GM19455 (cell line): ENCODE measurements at regions not wholly inside any gene's neighbourhood (a gene's known extent, or its start where the extent isn't known, plus 50 kb on each side); places are given as distances from the start of the nearest gene placed in this dataset.
"Not testable (repeated sequence)": the region's sequence is repeated elsewhere in the genome, so short reads cannot be mapped to it uniquely, and the experiment has no call there.

Source experiments
- ATAC-seq: cut with Tn5 transposase; IDR thresholded peaks from one replicate; pipeline ENCODE4 v1.9.1; 2021; ENCODE audit not compliant: unreplicated experiment

- ATAC-seq, result no peak
Observed at GRCh38 chr3:101913168-101913567, 63.9 kb downstream of the NFKBIZ start.

GRCh38 chr3:101917761-101918160, 68.4 kb downstream of the NFKBIZ start:
- ATAC-seq, result not testable (repeated sequence)

GRCh38 chr3:101922151-101922725, 72.9 kb downstream of the NFKBIZ start:
- not testable (repeated sequence) for ATAC-seq

DNA sequence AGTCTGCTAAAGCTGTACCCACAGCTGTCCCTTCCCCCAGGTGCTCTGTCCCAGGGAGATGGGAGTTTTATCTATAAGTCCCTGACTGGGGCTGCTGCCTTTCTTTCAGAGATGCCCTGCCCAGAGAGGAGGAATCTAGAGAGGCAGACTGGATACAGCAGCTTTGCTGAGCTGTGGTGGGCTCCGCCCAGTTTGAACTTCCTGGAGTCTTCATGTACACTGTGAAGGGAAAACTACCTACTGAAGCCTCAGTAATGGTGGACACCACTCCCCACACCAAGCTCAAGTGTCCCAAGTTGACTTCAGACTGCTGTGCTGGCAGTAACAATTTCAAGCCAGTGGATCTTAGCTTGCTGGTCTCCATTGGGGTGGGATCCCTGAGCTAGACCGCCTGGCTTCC, 75.3 kb downstream of the NFKBIZ start:
- ATAC-seq, result not testable (repeated sequence)

- ATAC-seq, result not testable (repeated sequence)
Observed at GRCh38 chr3:101925124-101925523, 75.8 kb downstream of the NFKBIZ start.

DNA sequence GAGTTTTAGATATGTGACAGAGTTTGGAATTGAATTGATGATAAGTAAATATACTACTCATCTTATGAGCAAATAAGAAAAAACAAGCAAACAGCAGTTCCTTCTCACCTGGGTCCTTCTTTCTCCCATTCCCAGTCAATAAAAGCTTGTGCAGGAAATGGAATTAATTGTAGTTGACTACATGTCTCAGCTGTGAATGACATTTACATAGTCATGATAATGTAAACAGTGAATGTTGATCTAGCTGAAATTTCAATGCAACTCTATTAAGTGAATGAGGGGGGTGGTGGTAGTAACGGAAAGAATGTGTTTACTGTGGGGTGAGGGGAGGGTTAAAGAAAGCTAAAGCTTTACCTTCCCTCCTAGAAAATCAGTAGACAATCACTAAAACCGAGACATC, 76.2 kb downstream of the NFKBIZ start:
- ATAC-seq, result no peak

DNA sequence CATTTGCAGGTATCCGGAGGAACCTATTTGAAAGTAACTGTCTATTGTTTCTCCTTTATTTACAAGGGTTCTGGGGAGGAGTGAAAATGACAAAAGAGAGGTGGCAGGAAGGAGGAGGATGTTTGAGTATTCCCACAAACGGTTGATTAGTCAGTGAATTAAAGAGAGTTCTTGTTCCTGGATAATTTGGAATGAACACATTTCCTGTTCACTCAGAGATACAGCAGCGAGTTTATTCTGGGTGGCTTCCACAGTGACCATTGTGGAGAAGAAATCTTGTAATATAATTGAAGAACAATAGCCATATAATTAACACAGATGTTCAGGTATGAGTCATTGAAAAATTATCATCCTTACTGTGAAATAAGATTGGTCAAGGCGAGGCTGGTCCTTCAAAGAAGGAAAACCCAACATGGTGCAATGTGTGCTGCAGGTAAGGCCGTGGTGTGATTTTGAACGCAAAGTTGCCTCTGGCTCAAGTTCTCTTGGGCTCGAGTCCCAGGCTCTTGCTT, 77.3 kb downstream of the NFKBIZ start:
- ATAC-seq, result no peak

- ATAC-seq, result no peak
Observed at GRCh38 chr3:101928890-101929289, 79.6 kb downstream of the NFKBIZ start.

DNA sequence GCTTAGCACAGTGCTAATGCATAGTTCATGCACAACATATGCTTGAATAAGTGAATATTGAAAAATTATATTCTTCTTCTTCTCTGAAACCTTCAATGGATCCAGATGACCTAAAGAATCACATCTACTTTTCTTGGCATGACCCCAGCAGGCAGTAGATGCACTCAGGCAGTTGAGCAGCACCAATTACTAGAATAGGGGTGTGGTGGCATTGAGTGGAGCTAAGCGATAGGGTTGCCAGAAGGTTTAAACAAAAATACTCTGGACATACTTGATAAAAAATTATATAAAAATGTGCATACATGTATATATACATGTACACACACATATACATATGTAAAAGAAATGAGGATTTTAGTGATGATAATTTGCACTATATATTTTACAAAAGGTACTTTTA, 81.8 kb downstream of the NFKBIZ start:
- ATAC-seq, result no peak

DNA sequence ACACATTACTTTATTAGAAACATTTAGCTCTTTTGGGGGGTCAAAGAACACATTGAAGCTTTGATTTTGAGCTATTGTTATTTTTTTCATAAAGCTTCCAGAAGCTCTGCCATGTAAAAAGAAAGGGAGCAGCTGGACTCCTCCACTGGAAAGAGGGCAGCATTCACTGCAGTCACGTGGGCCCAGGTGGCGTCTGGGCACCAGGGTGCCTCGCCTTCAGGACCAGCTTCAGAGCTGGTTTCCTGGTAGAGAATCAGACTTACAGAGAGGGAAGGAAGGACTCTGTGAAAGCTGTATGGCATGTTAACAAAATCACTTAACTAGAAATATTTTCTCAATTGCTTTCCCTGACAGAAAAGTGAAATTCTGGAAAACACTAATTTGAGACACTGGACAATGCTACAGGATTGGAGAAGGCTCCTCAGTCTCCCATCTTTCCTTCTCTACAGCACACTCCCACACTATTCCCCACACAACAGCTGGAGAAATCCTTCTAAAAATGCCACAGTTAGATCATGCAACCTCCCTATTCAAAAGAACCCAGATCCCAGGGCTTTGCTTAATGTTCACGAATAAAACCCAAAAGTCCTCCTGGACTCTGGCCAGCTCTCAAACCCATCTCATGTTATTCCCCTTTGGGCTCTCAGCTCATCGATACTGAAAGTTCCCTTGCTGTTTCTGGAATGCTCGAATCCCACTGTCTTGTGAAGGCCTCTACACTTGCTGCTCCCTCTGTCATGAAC, 83.2 kb downstream of the NFKBIZ start:
- no peak for ATAC-seq

DNA sequence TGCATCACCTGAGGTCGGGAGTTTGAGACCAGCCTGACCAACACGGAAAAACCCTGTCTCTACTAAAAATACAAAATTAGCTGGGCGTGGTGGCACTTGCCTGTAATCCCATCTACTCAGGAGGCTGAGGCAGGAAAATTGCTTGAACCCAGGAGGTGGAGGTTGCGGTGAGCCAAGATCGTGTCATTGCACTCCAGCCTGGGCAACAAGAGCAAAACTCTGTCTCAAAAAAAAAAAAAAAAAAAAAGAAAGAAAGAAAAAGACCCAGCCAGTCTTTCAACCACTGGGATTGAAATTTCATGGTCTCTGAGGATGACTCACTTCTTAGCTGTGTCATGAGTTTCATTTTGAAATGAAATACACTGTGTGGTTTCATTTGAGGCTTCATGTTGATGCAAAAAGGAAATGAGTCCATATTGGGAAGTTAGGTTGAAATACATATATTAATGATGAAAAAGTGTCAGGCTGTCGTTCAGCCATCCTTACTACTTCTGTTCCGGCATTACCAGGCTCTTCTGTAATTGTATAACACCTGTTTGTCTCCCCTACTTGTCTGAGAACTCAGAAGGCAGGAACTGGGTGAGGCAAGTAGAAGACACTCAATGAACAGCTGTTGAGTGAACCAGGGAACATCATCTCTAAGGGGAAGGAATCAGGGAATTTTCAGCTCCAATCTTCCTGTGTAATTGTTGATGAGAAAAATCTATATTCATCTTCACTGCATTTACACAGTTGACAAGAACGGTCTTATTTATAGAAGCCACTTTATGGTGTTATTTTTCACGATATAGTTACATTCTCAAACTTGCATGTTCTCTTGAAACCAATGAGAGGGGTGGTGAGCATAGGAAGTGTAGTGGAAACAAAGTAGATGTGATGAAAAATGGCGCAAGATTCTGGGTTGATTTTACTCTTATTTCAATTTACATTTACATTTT, 87.4 kb downstream of the NFKBIZ start:
- ATAC-seq, result peak; percentile 96

DNA sequence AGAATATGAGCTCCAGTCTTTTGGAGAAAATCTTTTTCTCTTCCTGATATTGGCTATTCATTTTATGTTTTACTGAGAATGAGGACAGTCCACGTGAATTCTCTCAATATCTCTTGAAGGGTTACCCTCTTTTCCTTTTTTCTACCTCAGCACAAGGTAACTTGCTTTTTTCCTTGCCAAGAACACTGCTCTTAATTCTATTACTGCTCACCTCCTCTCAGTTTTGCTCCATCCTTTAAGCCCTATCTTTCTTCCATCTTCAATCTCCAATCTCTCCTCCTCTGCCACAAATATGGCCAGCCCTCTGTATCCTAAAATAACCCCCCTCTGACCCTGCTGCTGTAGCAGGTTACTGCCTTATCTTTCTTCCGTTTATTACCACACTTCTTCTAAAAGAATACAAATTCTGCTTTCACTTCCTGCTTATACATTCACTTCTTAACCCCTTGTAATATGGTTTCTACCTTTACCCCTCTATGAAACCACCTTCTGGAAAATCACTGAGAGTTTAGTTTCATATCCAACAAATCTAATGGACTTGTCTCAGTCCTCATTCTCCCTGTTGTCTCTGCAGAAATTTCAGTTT, 89.0 kb downstream of the NFKBIZ start:
- peak; percentile 52 for ATAC-seq

DNA sequence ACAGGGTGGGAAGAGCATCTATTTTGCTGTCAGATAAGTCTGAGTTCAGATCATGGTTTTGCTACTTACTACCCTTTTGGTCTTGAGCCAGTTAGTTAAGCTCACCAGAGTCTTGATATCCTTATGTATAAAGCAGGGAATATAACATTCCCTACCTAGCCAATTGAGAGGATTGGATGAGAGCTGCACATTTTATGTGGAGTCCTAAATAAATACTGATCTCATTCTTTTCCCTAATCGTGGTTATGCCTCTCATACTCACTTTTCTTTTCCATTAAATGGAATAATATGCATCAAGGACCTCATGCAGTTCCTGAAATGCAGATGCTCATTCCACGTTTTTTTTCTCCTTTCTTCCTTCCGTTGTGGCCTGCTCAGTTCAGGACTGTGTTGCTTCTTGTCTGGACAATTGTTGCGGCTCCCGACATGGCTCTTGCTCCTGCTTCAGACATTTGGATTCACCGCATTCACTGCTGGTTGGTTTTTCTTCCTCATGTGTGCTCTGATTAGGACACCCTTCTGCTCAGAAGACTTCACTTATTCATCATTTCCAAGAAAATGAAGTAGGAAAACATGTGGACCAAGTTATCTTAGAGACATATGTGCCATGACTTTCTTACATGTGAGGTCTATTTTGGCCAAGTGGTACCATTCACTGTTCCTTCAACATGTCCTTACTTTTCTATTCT, 90.2 kb downstream of the NFKBIZ start:
- ATAC-seq, result no peak

DNA sequence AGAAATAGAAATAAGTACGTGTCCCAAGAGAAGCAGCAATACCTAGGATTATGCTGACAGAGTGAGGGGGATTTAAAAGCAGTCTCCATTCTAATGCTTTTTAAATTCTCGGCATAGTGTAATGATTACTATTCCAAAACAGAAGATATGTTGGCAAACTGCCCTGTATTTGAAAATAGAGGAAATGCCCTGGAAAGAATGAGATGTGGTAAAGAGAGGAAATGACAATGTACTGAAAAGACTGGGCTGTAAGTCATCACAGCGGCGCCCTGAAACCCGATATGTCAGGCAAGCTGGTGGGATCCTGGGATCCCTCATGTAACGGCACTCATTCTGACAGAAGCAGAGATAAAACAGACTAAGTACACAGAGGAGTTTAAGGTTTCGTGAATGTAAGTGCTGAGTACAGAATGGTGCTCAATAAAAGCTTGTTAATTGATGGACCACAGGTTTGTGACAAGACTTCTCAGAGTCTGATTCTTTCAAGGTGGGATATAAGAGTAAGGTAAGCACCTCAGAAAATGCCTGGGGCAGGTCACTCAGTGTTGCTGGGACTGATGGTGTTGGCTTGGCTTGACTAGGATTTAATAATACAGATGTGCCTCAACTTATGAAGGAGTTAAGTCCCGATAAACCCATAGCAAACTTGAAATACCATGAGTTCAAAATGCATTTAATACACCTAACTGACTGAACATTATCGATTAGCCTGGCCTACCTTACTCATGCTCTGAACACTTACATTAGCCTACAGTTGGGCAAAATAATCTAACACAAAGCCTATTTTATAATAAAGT, 91.4 kb downstream of the NFKBIZ start:
- no peak for ATAC-seq

GRCh38 chr3:101941318-101942040, 92.2 kb downstream of the NFKBIZ start:
- ATAC-seq, result no peak

DNA sequence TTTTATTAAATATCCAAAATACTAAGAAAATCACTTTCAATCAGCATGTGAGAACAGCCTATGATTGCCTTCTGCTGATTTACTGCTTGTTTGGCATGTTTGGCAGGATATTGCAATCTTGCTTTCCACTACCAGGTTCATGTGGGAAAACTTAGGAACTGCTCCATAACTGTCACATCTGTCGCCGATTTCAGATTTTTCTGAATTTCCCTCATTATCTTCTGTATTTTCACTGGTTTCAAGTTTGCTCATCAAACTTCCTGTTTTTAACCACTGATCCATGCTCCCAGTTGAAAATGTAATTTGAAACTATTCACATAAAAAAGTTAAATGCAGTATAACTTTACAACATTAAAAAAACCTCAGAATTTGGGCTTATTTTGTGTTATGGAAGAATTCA, 93.0 kb downstream of the NFKBIZ start:
- ATAC-seq, result no peak

GRCh38 chr3:101943029-101943428, 93.7 kb downstream of the NFKBIZ start:
- ATAC-seq, result no peak

DNA sequence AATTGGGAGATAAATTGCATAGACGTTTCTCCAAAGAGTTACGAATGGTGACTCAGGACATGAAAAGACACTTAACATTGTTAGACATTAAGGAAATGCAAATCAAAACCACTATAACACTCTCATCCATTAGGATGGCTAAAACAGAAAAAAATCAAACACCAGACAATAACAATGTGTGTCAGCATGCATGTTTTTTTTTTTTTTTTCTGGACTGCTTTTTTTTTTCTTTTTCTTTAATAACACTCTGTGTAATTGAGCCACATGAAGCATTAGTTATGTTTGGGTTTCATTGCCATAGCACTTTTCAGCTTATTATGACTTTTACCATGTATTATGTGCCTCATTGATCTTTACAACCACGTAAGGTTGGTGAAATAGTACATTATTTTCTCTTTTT, 95.0 kb downstream of the NFKBIZ start:
- ATAC-seq, result no peak

- ATAC-seq, result no peak
Observed at GRCh38 chr3:101945980-101946379, 96.7 kb downstream of the NFKBIZ start.
